Caco-2 (cell line): ENCODE measurements at regions not wholly inside any gene's neighbourhood (a gene's known extent, or its start where the extent isn't known, plus 50 kb on each side); places are given as distances from the start of the nearest gene placed in this dataset.

Experiments used
- BruUV-seq: library from RNA; stranded (reverse); fragments of 400-500 nt; replicated peaks from 2 replicates; lab custom pipeline; 2021; lab: Mats Ljungman, UMichigan
- CTCF ChIA-PET: fragments of 300-600 bp; sonication (Branson Sonifier 250); formaldehyde crosslinking; loops from one replicate; lab custom pipeline; 2022; ENCODE audit warnings: antibody characterized with exemption; lab: Charles Lee
- POLR2A ChIA-PET: fragments of 300-600 bp; sonication (Branson Sonifier 250); formaldehyde crosslinking; loops from one replicate; lab custom pipeline; 2022; ENCODE audit warnings: antibody characterized with exemption; lab: Charles Lee
- DNase-seq, 2 experiments: peaks; one replicate each; pipeline versions ENCODE4 v3.0.0 to v3.0.0-alpha.2; 2020 to 2022
- H3K27me3 ChIP-seq: replicated peaks from 2 replicates; pipeline ENCODE4 v1.6.0; 2011; ENCODE audit warnings: low read length; ENCODE audit not compliant: control insufficient read depth, insufficient read depth
- H3K36me3 ChIP-seq: 2 replicates; pipeline ENCODE4 v1.5.1; 2011; ENCODE audit warnings: low read length; ENCODE audit not compliant: control insufficient read depth, insufficient read depth
- H3K4me1 ChIP-seq: fragments of 250-450 bp; sonication (Bioruptor Pico); 2 replicates; pipeline ENCODE4 v1.5.1; 2020; ENCODE audit warnings: mild to moderate bottlenecking
- H3K4me3 ChIP-seq: 2 replicates; pipeline ENCODE4 v1.5.1; 2011; ENCODE audit warnings: low read depth, mild to moderate bottlenecking, control low read depth, low read length
- H3K9me3 ChIP-seq: fragments of 250-450 bp; sonication (Bioruptor Pico); 2 replicates; pipeline ENCODE4 v1.5.1; 2020; ENCODE audit warnings: mild to moderate bottlenecking, moderate library complexity
- H3K27ac Mint-ChIP-seq: one replicate; pipeline ENCODE4 v1.8.0; 2022; ENCODE audit warnings: mixed read lengths; ENCODE audit not compliant: unreplicated experiment
- H3K27me3 Mint-ChIP-seq: one replicate; pipeline ENCODE4 v1.8.0; 2022; ENCODE audit warnings: mixed read lengths; ENCODE audit not compliant: insufficient read depth, unreplicated experiment
- H3K36me3 Mint-ChIP-seq: one replicate; pipeline ENCODE4 v1.8.0; 2022; ENCODE audit warnings: mild to moderate bottlenecking, mixed read lengths; ENCODE audit not compliant: insufficient read depth, unreplicated experiment
- H3K4me1 Mint-ChIP-seq: one replicate; pipeline ENCODE4 v1.8.0; 2022; ENCODE audit warnings: low read depth, mixed read lengths; ENCODE audit not compliant: unreplicated experiment
- H3K4me3 Mint-ChIP-seq: one replicate; pipeline ENCODE4 v1.8.0; 2022; ENCODE audit warnings: mild to moderate bottlenecking, moderate library complexity, mixed read lengths; ENCODE audit not compliant: unreplicated experiment
- H3K9me3 Mint-ChIP-seq: one replicate; pipeline ENCODE4 v1.8.0; 2022; ENCODE audit warnings: mixed read lengths; ENCODE audit not compliant: unreplicated experiment
- intact Hi-C: fragments of 100-400 bp; cut with micrococcal nuclease; formaldehyde crosslinking; loops from one replicate; pipeline ENCODE4 v1.10.0; 2022; ENCODE audit not compliant: unreplicated experiment
- TF ChIP-seq, protein P1 (sequence below), 2 experiments: fragments of 200-600 bp in 1 of 2; IDR thresholded peaks; 1 replicate in 1 of 2; 2 replicates in 1 of 2; pipeline versions ENCODE4 v1.5.1 to v1.8.0; 2011 to 2022; ENCODE audit warnings: antibody characterized with exemption in 1 of 2, control low read depth in 1 of 2, inconsistent platforms in 1 of 2, low read depth in 1 of 2, low read length in 1 of 2, mild to moderate bottlenecking in 1 of 2, moderate library complexity in 1 of 2; ENCODE audit not compliant: insufficient read depth in 1 of 2, severe bottlenecking in 1 of 2, unreplicated experiment in 1 of 2

GRCh38 chr6:23681743-23682142 is 444.3 kb upstream of the NRSN1 start:
- Histone ChIP-seq H3K9me3 (no peaks in the 10 kb centered on the region), H3K27me3 (no peaks in the 10 kb centered on the region), H3K4me3 (no peak overlapping the region), H3K4me1 (no peaks in the 10 kb centered on the region), H3K36me3 (no peaks in the 10 kb centered on the region)
- no peak overlapping the region for H3K4me3 Mint-ChIP-seq
- intact Hi-C loops, result no loop called here
- H3K9me3 Mint-ChIP-seq, result no peaks in the 10 kb centered on the region
- H3K27ac Mint-ChIP-seq, result no peak overlapping the region
- peaks cover 7% of the 10 kb centered on the region for H3K27me3 Mint-ChIP-seq
- BruUV-seq, result no TSS peak
- H3K36me3 Mint-ChIP-seq, result no peaks in the 10 kb centered on the region
- TF ChIP-seq, protein P1, sequence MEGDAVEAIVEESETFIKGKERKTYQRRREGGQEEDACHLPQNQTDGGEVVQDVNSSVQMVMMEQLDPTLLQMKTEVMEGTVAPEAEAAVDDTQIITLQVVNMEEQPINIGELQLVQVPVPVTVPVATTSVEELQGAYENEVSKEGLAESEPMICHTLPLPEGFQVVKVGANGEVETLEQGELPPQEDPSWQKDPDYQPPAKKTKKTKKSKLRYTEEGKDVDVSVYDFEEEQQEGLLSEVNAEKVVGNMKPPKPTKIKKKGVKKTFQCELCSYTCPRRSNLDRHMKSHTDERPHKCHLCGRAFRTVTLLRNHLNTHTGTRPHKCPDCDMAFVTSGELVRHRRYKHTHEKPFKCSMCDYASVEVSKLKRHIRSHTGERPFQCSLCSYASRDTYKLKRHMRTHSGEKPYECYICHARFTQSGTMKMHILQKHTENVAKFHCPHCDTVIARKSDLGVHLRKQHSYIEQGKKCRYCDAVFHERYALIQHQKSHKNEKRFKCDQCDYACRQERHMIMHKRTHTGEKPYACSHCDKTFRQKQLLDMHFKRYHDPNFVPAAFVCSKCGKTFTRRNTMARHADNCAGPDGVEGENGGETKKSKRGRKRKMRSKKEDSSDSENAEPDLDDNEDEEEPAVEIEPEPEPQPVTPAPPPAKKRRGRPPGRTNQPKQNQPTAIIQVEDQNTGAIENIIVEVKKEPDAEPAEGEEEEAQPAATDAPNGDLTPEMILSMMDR (IDR thresholded peaks at IDR 0.05; ENCODE audit: insufficient read depth in 1 of 2, low read depth in 1 of 2, low read length in 1 of 2, severe bottlenecking in 1 of 2, unreplicated experiment in 1 of 2), result no peak
- CTCF ChIA-PET, result no interaction called here
- no peaks in the 10 kb centered on the region for H3K4me1 Mint-ChIP-seq
- POLR2A ChIA-PET, result no interaction called here
- DNase-seq, result no peak

DNA sequence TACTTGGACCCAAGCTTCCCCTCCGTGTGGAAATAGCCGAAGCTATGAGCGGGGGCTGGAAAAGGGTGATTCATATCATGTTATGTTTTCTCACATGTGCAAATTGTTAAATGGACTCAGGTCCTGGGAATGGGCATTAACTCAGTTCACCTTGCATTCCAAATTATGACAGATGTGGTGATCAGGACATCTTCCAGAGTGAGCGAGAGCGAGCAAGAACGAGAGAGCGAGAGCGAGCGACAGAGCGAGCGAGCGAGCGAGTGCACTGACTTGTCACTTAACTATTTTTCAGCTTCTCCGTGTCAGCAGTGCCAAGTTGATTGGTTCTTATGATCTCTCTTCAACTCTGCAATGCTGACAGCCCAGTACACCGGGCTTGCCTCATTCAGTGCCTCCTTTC is 437.4 kb upstream of the NRSN1 start:
- Histone ChIP-seq H3K36me3 (no peaks in the 10 kb centered on the region), H3K27me3 (no peaks in the 10 kb centered on the region), H3K9me3 (no peaks in the 10 kb centered on the region), H3K4me1 (no peaks in the 10 kb centered on the region), H3K4me3 (no peak overlapping the region)
- H3K9me3 Mint-ChIP-seq, result no peaks in the 10 kb centered on the region
- peaks cover 6% of the 10 kb centered on the region for H3K27me3 Mint-ChIP-seq
- no peaks in the 10 kb centered on the region for H3K36me3 Mint-ChIP-seq
- POLR2A ChIA-PET, result no interaction called here
- intact Hi-C loops, result no loop called here
- H3K4me1 Mint-ChIP-seq, result no peaks in the 10 kb centered on the region
- TF ChIP-seq, protein P1 (IDR thresholded peaks at IDR 0.05; ENCODE audit: insufficient read depth in 1 of 2, low read depth in 1 of 2, low read length in 1 of 2, severe bottlenecking in 1 of 2, unreplicated experiment in 1 of 2), result no peak
- no TSS peak for BruUV-seq
- H3K27ac Mint-ChIP-seq, result no peak overlapping the region
- DNase-seq, result no peak
- no peak overlapping the region for H3K4me3 Mint-ChIP-seq
- CTCF ChIA-PET, result no interaction called here

GRCh38 chr6:23690453-23691049 is 435.5 kb upstream of the NRSN1 start:
- no TSS peak for BruUV-seq
- no peak for DNase-seq
- intact Hi-C loops, result no loop called here
- Histone ChIP-seq H3K9me3 (no peaks in the 10 kb centered on the region), H3K27me3 (no peaks in the 10 kb centered on the region), H3K36me3 (no peaks in the 10 kb centered on the region), H3K4me3 (no peak overlapping the region), H3K4me1 (no peaks in the 10 kb centered on the region)
- H3K27ac Mint-ChIP-seq, result no peak overlapping the region
- no peaks in the 10 kb centered on the region for H3K36me3 Mint-ChIP-seq
- TF ChIP-seq, protein P1 (IDR thresholded peaks at IDR 0.05; ENCODE audit: insufficient read depth in 1 of 2, low read depth in 1 of 2, low read length in 1 of 2, severe bottlenecking in 1 of 2, unreplicated experiment in 1 of 2), result no peak
- ChIA-PET POLR2A (no interaction called here), CTCF (no interaction called here)
- no peaks in the 10 kb centered on the region for H3K9me3 Mint-ChIP-seq
- no peak overlapping the region for H3K4me3 Mint-ChIP-seq
- H3K4me1 Mint-ChIP-seq, result no peaks in the 10 kb centered on the region
- H3K27me3 Mint-ChIP-seq, result peaks cover 9% of the 10 kb centered on the region
